ELF-1 (cell line): ENCODE measurements at regions not wholly inside any gene's neighbourhood (a gene's known extent, or its start where the extent isn't known, plus 50 kb on each side); places are given as distances from the start of the nearest gene placed in this dataset.
A peak's percentile ranks its signal among the peaks of the same experiment; 100 is the strongest.
"Not testable (repeated sequence)": the region's sequence is repeated elsewhere in the genome, so short reads cannot be mapped to it uniquely, and the experiment has no call there.

ENCODE experiments used
- DNase-seq: peaks from one replicate; pipeline ENCODE4 v3.0.0-alpha.2; 2016; ENCODE audit warnings: low read depth, low spot score

DNA sequence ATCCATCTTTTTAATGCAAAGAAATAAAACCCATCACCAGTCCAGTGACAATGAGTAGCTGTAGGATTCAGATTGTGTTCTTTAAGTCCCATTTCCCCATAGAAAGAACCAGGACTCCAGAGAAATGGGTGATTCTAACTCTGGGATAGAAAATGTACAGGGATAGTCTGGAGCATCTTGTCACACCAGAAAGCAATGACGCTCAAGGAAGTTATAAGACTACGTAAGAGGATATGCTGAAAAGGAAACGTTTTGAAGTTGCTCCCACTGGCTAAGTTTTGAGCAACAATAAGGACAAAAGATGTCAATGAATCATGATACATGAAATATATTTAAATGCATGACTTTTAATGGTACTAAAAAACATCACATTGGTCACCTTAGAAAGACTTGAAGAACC is 360.1 kb downstream of the DLEU7 start:
- no peak for DNase-seq

DNA sequence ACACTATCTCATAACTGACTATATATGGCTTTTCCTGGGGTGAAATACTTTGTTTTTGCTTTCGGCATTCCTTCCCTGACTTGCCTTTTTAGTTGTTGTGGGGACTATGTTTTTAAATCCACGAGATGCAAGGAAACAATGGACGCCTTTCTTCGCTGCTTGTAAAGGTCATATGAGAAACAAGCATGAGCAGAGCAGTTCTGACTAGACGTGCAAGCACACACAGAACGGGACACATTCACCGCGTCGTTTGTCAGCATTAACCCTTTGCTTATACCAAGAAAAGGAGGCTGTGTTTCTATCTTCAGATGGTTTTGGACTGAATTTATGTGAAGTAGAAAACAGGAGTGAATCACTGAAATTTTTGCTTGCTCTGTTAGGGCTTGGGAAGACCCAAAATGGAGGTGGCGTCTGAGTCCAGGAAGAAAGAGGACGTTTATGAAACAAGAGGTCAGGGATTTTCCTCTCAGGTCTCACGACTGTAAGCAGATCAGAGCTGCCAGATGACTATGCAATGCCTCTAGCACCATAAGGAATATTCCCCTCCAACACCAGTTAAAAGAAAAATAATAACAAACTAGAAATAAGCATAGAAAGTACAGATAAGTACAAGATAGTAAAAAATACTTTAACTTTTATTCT is 358.9 kb downstream of the DLEU7 start:
- DNase-seq, result no peak

DNA sequence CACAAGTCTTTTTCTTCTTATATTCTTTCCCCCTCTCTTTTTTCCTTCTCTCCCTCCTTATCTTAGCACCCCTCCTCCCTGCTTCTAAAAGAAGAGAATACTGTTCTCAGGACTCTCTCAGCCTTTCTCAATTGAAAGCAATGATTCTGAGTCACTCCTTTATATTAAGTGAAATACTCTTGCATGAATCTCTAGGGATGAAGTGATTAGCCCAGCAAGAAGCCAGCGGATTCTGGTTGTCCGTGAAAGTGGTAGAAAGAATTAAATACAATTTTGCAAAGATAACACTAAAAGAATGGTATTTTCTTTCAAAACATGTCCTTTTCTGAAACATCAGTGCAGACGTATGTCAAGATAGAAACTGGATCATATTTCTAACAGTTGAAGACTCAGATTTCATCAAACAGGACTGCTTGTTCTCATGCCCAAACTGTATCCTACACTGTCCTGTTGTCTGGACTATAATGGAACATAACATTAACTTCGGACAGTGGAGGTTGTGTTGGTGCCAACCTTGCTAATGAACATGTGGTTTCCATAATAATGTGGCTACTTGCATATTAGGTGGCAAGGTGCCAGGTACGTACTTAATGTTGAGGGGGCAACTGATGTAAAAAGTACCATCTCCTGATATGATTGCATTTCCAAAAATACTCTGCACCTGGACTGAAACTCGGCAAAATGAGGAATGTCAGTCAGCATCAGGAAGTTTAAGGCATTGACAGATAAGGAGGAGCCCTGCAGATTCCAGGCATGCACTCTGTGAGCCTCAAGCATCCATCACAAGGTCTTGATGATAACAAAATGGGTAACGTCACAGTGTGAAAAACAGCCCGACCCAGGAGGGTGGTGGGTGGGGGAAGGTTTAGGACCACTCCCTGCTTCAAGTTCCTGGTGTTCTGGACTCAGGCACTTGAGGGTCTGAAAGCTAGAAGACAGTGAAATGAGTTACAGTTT is 357.2 kb downstream of the DLEU7 start:
- peak; percentile 55 for DNase-seq

DNA sequence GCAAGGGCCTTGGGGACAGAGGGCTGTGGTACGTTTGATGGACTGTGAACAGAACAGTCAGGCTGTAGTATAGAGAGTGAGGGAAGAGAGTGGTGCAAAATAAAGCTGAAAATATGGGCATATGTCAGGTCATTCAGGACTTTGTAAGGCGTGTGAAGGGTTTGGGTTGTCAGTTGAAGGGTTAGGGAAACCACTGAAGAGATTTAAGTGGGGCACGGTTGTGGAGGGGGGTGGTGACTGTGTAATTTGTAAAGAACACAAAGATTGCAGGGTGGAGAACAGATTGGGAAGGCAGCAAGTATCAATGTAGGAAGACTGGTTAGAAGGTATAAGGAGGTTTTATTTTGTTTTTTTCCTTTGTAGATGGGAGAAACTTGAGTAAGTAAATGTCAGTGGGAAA is 349.8 kb downstream of the DLEU7 start:
- no peak for DNase-seq

DNA sequence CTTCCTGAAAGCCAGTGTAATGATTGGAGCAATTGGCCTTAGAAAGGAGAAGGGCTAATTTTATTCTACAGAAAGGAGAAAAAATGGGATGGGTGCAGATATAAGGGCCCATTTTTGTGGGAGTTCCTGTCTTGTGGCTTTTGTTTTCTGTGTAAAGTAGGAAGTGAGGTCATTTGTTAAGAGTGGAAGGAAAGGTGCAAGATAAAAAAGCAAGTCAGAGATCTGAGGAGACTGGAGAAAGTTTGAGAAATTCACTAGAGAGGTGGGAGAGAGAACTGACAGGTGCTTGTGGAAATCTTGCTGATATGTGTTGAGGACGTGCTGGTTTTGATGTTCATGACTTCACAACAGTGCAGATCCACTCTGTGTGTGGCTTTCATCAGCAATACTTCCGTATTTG is 349.4 kb downstream of the DLEU7 start:
- no peak for DNase-seq

DNA sequence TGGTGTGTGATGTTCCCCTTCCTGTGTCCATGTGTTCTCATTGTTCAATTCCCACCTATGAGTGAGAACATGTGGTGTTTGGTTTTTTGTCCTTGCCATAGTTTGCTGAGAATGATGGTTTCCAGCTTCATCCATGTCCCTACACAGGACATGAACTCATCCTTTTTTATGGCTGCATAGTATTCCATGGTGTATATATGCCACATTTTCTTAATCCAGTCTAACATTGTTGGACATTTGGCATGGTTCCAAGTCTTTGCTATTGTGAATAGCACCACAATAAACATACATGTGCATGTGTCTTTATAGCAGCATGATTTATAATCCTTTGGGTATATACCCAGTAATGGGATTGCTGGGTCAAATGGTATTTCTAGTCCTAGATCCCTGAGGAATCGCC is 340.3 kb downstream of the DLEU7 start:
- not testable (repeated sequence) for DNase-seq

DNA sequence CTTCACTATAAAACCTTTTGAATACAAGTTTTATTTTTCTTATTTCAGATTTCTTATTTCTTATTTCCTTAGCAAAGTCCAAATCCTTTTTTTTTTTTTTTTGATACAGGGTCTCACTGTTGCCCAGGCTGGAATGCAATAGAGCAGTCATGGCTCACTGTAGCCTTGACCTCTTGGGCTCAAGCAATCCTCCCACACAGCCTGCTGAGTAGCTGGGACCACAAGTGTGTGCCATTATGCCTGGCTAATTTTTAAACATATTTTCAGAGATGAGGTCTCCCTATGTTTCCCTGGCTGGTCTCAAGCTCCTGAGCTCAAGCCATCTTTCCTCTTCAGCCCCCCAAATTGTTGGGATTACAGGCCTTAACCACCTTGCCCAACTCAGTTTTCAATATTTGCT is 334.3 kb downstream of the DLEU7 start:
- DNase-seq, result no peak

DNA sequence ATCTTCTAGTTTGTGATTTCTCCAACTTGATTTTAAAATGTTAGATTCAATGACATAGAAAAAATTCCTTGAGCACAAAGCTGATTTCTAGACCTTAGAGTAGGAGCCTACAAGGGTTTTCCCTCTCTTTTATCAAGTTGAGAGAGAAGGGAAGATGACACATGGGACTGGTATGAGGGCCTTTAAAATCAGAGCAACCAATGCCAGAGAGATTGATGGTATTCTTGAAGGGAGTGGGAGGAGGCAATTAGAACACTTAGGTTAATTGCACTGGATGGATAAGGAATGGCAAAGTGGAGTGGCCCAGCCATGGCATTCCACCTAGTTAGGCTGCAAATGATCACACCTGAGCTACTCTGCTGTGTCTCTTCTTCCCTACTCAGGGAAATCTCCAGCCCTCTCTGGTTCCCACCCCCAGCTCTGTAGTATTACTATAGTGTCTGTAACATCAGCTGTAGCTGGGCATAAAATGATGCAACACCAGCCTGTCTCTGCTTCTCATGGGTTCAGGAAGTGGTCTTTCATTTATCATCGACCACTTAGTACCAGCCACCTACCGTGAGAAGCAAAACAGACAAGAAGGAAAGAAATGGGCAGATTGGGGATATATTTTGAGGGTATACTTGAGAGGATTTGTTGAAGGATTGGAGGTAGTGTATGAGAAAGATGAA is 333.6 kb downstream of the DLEU7 start:
- peak; percentile 35 for DNase-seq

DNA sequence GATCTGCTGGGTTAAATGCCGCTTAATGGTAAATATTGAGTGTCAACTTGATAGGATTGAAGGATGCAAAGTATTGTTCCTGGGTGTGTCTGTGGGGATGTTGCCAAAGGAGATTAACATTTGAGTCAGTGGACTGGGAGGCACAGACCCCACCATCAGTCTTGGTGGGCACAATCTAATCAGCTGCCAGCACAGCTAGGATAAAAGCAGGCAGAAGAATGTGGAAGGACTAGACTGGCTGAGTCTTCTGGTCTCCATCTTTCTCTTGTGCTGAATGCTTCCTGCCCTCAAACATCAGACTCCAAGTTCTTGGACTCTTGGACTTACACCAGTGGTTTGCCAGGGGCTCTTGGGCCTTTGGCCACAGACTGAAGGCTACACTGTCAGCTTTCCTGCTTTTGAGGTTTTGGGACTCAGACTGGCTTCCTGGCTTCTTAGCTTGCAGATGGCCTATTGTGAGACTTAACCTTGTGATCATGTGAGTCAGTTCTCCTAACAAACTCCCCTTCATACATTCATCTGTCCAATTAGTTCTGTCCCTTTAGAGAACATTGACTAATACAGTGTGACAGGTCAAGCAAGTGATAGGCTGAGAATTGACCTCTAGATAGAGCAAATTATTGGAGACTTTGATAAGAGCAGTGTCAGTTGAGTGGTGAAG is 332.5 kb downstream of the DLEU7 start:
- not testable (repeated sequence) for DNase-seq

DNA sequence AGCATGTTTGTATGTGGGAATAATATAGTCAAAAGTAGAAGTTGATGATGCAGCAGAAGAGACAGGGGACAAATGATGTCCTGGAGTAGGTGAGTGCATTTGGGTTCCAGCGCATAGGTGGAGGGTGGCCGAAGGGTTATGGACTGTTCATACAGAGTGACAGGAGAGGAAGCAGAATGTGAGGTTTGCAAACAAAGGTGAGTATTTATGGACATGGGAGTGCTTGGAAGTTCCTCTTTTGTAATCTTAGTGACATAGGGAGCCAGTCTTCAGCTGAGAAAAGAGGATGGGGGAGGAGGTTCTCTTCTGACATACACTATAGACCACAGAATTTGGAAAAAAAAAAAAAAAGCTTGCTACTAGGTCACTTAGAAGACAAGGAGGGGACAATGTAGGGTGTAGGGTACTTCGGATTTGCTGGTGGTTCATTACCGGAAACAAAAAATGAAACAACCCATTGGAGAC is 331.6 kb downstream of the DLEU7 start:
- no peak for DNase-seq

DNA sequence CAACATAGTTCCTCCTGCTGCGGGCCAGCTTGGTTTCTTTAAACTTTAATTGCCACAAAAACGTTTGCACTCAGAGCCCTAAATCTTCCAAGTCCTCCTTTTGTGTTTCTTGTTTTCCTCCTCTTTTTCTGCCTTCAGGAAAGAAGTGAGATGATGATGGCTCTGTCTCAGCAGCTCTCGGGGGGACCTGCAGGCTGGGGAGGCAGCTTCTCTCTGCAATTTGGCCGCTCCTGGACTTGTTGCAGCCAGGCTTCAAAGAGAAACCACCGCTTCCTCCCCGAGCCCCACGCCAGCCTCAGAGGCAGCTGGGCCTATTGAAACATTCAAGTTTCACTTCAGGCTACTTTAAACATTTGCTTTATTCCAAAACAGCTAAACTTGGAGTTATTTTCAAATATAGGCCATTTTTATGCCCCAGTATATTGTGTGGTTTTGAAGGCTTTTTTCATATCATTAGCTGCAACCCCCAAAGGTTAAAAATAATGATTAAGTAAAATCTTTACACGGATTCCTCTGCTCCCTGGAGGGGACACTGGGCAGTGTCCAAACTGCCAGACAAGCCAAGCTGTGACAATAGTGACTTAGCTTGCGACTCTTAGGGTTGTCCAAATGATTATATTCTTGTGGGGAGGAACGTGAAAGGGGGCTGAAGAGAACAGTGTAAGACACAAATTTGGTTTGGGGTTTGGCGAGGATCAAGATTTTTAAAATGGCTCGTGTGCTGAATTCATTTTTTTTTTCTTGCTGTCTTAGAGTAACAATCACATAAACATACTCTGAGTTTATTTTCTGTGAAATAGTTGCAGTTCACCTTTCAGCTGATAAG is 330.8 kb downstream of the DLEU7 start:
- DNase-seq, result peak; percentile 36

DNA sequence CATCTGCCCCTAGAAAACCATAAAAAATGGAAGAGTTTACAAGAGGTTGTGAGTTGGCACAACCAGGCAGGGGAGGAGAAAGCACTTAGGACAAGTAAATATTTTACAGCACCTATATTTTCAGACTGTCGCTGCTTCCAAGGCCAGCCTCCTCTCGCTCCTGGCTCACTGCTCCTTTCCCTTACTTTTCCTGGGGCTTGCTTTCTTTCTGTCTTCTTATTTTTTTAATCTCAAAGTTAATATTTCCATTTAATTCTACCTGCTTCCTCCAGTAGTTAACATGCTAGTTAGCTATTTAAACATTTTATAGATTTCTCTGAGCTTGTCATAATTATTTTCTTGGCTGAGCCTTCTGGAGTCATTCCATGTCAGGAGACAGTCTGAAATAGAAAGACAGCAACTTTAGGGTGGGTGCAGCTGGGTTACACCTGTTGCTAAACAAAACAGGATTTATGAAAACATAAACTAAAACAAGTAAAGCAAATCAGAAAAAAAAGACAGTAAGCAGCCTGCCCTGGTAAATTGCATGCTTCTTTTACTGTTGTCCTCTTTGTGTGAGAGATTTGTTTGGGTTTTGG is 330.1 kb downstream of the DLEU7 start:
- no peak for DNase-seq

DNA sequence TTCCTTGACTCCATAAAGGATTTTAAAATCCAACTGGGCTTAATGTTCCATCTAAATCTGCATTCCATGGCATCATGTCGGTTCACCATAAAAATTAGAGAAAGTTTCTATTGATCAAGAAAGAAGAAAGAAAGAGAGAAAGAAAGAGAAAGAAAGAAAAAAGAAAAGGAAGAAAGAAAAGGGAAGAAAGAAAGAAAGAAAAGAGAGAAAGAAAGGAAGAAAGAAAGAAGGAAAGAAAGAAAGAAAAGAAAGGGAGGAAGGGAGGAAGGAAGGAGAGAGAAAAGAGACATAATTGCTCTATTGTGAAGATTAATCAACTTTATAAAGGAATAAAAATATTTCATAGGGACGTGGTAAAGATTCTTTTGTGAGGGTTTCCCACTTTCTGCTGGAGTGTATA is 329.2 kb downstream of the DLEU7 start:
- DNase-seq, result no peak

DNA sequence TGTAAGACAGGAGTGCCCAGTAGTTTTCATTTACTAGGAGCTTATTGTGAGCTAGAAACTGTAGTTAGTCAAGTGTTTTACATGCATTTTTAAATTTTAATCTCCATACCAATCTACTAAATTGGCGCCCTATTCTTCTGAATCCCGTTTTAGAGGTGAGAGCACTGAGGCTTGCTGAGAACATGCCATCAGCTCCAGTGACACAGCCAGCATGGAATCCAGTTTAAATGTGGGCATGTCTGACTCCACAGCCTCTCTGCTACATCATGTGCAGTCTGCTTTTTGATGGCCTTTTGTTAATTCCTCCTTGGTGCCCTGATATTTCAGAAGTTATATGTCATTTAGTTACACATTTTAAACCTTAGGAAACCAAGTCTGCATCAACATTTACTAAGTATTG is 325.4 kb downstream of the DLEU7 start:
- no peak for DNase-seq

DNA sequence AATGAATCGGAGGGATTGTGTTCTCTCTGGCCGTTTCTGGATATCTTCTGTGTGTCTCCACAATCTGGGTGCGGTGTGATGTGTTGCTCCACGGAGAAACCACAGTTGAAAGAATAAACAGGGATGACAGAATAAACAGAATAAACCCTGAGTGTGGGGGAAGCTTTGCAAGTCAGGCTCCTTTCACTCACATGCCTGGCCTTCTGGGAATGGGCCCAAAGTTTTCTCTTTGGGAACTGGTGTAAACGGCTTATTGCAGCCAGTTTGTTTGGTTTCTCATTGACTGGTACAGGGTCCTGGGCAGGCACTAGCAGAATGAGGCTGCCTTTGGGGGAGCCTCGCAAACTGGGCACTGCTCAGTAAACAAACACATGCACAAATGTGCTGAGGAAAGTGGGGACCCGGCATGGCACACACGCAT is 324.7 kb downstream of the DLEU7 start:
- no peak for DNase-seq

DNA sequence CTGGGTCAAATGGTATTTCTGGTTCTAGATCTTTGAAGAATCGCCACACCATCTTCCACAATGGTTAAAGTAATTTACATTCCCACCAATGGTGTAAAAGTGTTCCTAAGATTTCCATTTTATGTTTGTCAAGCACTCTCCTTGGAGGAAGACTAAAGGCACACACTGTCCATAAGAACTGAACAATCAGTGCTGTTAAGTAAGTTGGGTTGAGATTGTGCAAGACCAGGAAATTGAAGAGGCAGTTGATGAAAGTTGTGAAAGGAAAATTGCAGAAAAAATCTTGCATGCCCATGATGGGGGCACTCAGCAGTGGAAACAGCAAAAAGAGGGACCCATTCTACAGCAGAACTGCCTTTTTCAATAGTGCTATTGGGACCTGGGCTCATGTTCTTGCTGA is 323.6 kb downstream of the DLEU7 start:
- no peak for DNase-seq

DNA sequence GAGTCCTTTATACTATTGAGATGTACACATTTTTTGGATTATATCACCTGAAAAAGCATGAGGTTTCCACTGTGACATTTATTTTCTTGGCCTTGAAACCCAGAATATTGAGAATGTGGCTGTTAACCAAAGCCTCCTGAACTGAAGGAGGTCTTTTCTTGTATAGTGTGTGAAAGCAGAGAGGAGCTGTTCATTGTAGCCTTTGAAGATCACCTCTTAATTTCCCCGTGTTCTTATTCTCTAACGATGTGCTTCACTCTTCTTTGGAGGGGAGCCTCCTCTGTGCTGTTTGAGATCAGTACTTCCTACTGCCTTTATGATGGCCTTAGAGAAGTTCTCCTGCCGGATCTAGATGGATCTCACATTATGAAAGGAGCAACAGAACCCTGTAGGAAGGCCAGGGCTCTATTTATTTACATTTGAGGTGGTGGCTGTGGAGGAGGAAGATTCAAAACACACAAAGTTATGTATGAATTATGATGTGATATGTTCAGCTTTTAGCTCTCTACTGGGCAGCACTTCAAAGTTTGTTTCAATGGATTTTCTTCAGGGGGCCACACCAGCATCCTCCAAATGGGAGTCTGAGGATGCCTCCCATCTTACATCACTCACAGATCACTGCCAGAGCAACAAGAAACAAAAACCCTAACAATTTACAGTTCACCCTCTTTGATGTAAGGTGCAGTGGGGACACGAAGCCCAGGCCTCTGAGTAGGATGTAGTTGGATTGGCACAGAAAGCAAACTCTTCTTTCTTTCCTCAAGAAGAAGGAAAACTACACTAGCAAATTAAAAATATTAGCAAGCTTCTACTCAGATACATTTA is 322.3 kb downstream of the DLEU7 start:
- DNase-seq, result no peak

DNA sequence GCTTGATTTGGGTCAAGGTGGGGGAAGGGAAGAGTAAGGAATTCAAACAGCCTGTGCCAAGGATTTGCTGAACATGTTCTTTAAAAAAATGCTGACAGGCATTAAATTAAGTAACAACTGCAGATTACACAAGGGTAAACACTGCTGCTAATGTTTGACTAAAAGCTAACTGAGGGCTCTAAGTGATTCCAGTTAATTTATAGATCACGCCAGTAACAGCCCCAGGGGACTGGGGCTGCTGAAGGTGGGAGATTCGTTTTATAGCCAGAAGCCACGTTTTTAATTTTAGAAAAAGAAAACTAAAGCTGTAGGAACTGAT is 321.7 kb downstream of the DLEU7 start:
- DNase-seq, result no peak

DNA sequence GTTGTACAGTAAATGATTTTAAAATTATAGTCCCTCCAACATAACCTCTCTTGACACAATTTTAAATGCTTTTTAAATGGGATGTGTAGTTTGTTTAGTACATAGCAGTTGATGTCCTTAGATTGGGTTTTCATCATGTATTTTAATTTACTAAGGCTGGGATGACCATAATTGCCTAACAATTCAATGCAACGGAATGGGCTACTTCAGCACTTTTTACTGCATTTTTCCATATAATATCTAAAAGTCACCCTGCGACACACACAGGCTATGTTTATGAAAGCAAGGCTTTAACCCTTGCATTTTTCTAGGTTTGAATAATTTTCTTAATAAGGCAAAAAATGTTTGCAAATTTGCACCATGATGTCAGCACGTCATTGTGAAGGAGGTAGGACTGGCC is 321.0 kb downstream of the DLEU7 start:
- DNase-seq, result no peak

DNA sequence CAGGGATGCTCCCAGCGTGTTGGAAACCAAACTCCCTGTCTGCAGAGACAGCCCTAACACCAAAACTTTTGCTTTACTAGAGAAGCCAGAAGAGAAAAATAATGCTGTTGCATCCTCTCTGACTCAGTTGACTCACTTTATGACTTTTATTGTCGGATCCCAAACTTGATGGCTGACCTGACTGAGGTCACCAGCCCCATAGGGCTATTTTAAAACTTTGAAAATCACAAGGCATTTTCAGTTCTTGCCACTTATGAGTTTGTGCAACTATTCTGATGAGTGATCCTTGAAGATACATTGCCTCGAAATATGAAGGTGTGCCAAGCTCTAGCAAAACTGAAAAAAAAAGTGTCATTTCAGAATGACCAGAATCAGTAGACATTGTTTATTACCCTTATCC is 320.2 kb downstream of the DLEU7 start:
- DNase-seq, result no peak
